NCI-H82 (cell line): ENCODE measurements at regions not wholly inside any gene's neighbourhood (a gene's known extent, or its start where the extent isn't known, plus 50 kb on each side); places are given as distances from the start of the nearest gene placed in this dataset.
A peak's percentile ranks its signal among the peaks of the same experiment; 100 is the strongest.
"Not testable (repeated sequence)": the region's sequence is repeated elsewhere in the genome, so short reads cannot be mapped to it uniquely, and the experiment has no call there.

Experiments used
- DNase-seq: peaks from one replicate; lab custom pipeline; 2025; lab: John Stamatoyannopoulos, UW

DNA sequence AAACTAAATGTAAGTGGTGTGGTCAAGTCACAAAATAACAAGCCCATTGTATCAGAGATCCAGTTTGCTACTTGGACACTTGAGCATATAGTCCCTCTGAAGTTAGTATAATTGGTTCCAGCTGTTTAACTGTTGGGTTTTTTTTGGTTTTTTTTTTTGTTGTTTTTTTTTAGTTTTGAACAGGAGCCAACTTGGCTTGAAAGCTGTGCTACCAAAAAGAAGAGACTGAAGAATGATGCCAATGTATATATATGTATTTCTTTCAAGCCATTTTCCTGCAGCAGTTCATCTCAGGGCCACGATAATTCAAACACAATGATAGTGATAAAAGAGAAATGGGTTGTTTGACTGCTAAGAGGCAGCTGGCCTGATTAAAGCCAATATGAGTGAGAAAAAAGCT is 138.3 kb downstream of the PCDH18 start:
- DNase-seq = no peak

DNA sequence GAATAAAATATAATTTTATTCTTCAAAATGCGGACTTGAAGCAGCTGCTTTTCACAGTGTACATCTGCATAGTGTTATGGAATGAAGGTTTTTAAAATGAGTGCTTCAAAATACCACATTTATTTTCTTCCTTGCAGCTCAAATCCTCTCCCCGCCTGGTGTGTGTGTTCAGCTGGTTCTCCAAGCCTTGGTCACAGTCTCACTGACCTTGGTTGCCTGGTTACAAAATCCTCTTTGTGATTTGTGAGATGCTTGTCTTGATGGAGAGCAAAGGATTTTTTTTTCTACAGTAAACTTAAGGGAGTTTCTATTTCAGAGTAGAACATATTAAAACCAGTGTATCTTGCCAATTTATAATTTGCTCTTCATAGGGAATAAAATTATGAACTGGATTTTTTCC is 139.2 kb downstream of the PCDH18 start:
- peak; percentile 86 for DNase-seq

DNA sequence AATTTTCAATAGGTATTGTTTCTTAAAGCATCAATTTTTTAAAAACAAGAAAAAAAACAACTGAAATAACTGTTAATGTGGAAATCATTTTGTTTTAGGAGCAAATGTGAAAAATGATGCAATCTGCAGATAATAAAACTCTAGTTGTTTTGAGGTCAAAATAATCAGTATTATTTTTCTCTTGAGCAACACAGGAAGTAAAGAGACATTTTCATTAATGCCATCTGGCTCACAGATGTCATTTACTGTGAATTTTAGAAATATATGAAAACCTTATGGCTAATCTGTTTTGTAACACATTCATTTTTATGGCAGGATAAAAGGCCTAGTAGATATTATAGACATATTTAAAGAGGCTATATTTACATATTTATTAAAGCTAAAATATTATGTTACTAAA is 141.6 kb downstream of the PCDH18 start:
- no peak for DNase-seq

DNA sequence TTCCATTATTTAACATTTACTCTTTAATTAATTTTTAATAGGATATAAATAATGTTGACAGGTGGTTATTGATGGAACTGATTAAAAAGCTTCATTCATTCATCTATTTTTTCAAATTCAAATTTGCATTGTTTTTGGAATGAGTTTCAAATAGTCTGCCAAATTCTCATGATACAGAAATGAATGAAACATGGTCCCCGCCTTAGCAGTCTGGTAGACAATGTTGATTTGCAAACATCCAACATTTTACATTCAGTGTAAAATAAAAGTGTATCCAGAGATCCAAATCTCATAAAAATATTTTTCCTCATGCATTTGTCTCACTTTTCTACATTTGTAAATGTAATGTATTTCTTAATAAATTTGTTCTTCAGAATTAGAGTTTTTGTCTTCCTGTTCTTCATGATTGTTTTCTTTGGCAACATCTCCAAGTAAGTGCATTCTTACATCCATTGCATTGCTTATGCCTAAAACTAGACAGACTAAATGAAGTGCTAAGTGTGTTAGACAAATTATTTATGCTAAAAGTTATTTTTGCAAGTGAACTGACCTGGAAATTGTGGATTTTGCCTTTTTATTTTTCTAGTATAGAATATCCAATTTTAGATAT is 142.3 kb downstream of the PCDH18 start:
- no peak for DNase-seq

DNA sequence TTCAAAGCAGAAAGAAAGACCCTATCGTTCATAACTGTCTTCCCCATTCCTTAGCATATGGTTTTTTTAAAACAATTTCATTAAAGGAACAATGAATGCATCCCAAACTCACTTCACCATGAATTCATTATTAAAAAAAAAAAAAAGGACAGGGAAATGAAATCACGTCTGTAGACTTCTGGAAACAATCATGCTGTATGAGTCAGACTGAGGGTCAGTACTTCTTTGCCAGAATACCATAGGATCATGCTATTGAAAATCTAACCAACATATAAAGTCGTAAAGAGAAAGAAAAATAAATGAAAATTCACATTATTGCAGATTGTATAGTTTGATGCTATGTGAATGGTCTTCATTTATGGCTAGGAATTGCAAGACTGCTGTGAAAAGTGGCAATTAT is 144.4 kb downstream of the PCDH18 start:
- no peak for DNase-seq

DNA sequence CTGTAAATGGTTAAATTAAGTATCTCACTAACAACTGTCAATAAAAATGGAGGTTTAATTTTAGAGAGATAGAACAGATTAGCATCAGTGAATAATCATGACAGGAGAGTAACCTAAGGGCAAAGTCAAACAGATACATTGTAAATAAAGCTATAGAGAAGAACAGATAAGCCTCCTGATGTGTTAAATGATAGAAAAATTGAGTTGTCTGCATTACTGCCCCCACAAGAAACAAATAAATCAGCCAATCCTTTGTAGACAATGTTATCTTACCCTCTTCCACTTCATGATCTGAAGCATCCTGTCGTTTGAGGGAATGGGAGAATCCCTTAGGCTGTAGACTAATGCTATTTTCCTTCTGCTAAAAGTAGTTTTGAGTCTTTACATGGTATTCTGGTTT is 147.8 kb downstream of the PCDH18 start:
- DNase-seq = no peak

DNA sequence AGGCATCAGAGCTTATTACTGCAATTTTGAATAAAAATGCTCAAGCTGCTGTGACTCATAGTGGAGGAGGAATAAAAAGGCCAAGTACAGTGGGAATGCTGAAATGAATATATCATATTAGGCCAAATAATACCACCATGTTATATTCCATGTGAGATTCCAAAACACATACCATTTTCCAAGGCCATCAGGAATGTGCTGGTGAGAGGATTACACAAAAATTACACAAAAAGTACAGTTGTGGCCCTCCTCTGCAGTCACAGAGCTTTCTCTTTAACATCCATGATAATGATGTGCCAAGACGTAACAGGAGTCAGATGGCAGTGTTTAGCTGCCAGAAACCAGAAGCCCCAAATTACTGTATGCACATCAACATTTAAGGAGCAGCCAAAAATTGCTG is 153.5 kb downstream of the PCDH18 start:
- DNase-seq = no peak

DNA sequence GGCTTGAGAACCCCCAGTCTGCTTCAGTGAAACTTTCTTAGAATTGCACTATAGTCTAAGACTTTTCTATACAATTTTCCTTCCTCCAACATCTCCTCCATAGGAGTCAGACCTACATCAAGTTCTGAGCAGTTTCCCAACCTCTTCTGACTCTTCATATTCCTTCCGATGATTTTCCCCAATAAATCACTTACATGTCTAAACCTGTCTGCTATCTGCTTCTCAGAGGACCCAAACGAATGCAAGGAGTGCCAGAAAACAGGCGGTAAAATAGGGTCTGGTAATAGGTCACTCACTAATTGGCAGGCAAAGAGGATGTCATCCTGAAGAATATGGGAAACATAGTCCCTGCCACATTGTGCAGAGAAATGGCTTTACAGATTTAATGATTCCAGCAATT is 153.9 kb downstream of the PCDH18 start:
- no peak for DNase-seq

DNA sequence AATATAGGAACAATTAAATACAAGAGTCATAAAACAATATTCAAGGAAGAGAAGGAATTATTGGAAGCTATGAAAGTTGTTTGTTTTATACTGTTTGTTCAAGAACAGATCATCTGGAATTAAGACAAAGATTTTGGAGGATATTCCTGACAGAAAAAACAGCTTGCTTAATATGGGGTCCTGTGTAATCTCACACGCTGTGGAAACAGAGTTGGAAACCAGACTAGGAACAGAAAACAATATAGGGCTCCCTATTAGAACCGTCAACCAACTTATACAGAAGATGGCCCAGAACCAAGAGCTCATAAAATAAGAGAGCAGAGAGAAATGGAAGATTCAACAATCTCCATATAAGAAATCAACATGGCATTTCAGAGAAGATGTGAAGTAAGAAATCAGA is 156.0 kb downstream of the PCDH18 start:
- no peak for DNase-seq

DNA sequence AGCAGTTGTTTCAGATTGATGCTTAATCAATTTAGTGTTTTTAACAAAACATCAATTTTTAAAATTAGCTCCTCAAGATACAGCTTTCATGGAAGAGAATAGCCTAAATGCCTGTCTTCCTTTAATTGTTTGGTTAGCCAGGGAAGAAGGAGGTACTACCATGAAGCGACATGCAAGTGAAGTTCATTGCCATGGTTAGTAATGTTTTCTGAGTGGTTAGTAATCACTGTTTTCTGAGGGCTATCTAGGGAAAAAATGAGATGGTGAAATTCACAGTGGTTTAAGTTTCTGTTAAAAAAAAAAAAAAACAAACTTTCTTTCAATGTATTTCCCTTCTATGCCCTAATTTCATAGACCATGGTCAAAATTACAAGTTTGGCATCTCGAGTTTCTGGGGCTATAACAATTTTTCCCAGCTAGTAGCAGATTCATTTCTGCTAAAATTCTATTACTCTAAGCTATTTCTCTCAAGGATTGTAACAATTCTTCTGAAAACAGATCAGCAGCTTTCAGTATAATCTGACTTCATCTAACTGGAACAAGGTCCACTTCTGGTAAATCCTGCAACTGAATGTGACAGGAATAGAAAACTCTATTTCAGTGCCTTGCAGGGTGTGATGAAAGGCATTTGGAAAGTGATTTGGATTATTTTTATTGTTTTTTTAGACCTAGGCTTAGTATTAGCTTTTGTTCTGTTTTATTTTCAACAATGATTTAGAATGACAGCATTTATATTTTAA is 157.0 kb downstream of the PCDH18 start:
- DNase-seq = no peak

DNA sequence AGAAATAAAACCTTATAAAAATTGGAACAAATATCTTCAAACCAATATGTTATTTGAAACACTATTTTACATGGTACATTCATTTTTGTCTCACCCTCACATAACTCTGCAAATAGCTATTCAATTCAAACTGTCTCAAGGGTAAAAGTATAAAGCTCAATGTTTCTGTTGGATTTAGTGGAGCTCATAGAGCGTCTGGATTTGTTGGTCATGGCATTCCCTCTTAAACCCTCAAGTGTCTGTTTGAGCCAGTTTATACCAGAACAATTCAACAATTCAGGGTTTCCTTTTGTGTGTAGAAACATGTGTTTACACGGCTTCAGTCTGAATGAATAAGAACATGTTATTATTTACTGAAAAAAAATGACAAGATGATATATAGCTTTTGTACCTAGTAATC is 161.6 kb downstream of the PCDH18 start:
- no peak for DNase-seq

DNA sequence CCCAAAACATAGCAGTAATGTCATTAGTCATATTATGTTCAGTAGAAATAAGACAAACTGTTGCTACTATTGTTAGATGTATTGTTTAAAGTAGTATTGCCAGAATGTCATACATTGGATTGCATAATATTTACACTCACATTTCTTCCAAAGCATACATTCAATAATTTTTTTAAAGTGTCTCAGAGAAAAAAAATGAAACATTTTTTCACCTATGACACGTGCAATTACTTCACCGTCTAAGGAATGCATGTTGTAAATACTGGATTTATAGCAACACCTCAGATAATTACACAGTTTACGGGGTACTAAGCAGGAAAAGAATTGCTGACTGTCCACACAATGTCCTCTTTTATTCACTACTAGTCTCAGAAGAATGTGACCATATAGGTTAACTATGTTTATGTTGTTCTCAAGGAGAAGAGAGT is 162.1 kb downstream of the PCDH18 start:
- no peak for DNase-seq

DNA sequence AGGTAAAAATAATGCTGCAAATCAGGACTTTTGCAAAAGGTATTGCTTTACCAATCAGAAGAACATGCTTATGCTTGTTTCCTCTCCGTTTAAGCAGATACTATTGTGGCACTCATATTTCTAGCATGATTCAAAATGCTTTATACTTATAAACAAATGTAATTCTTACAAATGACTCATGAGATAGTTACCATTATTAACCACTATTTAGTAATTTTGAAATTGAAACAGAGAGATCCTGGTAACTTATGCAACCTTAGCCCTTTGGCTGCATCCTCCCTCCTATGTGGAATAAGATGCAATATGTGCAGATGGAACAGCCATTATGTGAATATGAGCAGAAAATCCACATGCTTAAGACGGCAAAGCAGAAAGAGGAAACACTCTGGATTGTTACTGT is 164.7 kb downstream of the PCDH18 start:
- no peak for DNase-seq

DNA sequence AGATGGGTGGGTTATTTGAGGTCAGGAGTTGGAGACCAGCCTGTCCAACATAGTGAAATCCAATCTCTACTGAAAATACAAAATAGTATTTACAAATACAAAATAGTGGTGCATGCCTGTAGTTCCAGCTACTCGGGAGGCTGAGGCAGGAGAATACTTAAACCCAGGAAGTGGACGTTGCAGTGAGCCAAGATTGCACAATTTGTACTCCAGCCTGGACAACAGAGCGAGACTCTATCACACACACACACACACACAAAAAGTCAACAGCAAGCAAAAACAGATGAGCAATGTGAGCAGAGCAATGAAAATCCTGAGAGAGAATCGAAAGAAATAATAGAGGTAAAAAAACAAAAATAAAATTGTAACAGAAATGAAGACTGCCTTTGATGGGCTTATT is 168.8 kb downstream of the PCDH18 start:
- no peak for DNase-seq

DNA sequence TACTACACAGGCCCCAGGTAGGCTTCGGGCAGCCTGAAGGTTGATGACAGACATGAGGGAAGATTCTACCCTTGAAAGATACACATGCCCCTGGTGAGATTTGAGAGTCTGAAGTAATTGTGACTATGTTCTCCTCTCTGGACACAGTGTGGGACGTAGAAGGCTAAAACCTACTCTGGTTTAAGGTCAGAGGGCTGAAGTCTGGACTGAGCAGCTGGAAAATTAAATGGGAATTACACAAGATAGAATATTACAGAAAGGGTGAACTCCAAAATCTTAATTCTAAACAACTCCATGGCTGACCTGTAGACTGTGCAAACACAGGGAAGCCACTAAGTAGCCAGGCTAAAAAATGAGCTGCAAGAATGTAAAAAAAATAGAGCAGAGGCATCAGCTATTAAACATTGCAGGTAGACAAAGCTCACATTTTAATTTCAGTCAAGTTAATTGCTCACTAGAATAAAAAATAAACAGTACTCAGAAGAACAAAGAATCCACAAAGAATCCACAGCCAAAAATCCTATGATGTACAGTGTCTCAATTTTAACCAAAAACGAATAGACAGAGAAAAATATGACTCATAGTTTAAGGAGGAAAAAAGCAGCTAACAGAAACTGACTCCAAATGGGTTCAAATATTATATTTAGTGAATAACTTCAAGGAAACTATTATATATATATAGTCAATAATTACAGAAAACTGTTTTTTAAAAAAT is 170.4 kb downstream of the PCDH18 start:
- DNase-seq = no peak

DNA sequence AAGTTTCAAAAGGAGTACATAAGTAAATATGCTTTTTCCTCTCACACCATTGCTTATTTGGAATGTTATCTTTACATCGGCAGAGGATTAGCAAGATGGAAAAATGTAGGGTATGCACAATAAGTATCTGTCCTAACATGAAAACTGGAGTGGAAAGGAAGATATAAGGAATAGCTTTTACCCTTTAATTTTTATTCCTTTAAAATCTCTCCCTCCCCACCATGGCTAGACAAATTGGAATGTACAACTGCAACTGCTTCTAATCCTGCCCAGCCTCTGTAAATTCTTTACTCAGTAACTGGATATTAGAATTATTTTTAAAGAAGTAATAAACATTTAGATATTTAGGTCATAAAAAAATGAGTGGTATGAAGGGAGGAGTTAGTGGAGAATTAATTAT is 171.5 kb downstream of the PCDH18 start:
- no peak for DNase-seq

DNA sequence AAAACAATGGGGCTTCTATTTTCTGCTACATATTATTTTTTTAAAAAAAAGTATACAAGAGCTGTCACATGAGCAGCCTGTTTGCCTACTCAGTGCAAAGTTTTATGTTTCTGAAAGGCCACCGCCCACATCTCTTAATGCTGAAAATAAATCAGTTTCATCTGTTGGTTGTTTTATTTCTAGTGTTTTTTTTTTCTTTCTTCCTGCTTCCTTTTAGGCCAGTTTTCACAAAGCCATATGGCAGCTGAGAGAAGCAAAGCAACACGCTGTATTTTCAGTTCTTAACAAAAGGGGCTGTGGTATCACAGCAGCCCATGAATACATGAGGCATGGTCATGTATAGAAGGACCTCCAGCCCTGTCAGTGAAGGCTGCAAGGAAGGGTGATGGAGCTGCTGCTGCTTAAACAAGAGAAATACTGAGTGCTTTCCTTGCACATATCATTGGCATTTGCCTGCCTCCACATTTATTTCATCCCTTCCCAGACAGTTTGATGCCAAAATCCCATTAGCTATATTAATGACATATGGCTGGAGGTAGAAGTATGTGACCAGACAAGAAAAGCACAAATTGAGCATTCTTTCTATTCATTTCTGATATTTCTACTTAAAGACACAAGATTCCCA is 172.5 kb downstream of the PCDH18 start:
- DNase-seq = peak; percentile 46

DNA sequence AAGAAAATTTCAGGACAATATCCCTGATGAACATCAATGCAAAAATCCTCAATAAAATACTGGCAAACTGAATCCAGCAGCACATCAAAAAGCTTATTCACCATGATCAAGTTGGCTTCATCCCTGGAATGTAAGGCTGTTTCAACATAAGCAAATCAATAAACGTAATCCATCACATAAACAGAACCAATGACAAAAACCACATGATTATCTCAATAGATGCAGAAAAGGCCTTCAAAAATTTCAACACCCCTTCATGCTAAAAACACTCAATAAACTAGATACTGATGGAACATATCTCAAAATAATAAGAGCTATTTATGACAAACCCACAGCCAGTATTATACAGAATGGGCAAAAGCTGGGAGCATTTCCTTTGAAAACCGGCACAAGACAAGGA is 177.7 kb downstream of the PCDH18 start:
- not testable (repeated sequence) for DNase-seq

DNA sequence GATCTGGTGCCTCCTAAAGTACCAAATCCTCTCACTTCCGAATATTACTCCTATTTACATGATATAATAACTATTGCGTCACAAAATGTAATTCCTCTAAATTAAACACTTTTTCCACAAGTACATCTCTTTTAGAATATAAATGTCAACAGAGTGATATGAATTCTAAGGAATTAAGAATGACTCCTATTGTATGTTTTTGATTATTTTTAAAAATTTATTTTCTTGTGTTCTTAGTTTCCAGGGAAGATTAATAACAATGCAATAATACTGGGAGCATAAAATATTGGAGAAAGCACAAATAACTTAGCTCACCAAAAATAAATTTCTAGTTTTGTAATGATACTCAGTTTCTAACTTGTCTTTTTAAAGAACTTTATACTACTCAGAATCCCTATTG is 184.9 kb downstream of the PCDH18 start:
- DNase-seq = no peak

DNA sequence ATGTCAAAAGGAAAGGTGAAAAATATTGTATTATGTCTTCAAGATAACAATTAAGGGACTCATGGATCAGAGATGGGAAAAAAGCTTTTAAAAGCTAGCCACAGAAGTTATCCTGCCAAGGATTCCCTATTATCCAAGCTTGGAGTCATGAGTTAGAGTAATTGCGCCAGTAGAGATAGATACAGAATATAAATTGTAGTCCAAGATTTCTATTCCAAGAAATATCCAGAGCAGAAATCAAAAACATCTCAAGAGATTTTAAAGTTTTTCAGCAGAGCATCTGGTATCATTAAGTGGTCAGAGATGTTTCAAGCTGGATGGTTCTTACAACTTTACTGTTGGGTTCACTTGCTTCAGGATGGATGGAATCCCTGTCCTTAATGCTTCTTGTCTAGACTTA is 186.7 kb downstream of the PCDH18 start:
- no peak for DNase-seq

DNA sequence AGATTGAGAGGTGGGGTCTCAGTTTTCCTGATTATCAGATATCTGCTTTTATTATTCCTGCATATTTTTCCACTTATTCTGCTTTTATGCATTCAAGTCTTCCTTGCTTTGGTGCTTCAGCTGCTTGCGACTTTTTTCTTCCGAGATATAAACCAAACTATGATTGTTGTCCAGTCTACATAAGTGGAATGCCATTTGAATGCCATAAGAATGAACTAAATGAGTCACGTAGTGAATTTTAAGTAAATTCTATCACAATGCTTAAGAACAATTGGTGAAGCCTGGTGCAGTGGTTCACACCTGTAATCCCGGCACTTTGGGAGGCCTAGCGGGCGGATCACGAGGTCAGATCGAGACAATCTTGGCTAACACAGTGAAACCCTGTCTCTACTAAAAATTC is 189.1 kb downstream of the PCDH18 start:
- no peak for DNase-seq

DNA sequence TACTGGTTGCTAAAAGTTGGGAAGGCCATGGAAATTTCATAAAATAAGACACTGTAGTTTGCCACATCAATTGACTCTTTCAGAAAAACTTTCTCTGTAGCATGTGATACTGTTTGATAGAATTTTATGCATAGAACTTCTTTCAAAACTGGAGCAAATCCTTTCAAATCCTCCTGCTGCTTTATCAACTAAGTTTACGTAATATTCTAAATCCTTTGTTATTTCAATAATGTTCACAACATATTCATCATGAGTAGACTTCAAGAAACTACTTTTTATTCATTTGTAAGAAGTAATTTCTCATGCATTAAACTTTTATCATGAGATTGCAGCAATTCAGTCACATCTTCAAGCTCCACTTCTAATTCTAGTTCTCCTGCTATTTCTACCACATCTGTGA is 199.3 kb downstream of the PCDH18 start:
- DNase-seq = no peak

DNA sequence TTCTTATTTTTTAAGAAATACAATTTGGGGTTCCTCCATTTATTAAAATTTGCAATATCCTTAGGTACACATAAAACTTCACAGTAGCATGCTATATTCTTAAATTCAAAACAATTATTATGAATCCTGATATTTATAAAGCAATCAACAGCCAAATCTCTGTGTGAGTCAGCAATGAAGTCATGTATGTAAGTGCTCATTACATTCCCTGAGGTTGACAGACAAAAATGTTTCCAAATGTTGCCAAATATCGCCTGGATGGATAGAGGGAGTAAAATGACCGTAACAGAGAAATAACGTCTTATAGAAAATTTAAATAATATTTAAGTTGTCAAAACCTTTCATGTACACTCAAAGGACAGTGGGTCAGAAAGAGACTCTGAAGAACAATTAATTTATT is 220.0 kb downstream of the PCDH18 start:
- DNase-seq = no peak
